A673 (cell line): ENCODE measurements at regions not wholly inside any gene's neighbourhood (a gene's known extent, or its start where the extent isn't known, plus 50 kb on each side); places are given as distances from the start of the nearest gene placed in this dataset.

Source experiments
- BruUV-seq: library from RNA; stranded (reverse); fragments of 400-500 nt; replicated peaks from 2 replicates; lab custom pipeline; 2021; lab: Mats Ljungman, UMichigan
- CTCF ChIA-PET: fragments of 300-600 bp; sonication (Branson Sonifier 250); formaldehyde crosslinking; loops from one replicate; lab custom pipeline; 2022; ENCODE audit warnings: antibody characterized with exemption; lab: Charles Lee
- POLR2A ChIA-PET: fragments of 300-600 bp; sonication (Branson Sonifier 250); formaldehyde crosslinking; loops from one replicate; lab custom pipeline; 2022; ENCODE audit warnings: antibody characterized with exemption; ENCODE audit not compliant: low non-redundant PET; lab: Charles Lee
- DNase-seq: peaks from one replicate; pipeline ENCODE4 v3.0.0-alpha.2; 2015; ENCODE audit warnings: low spot score
- H3K27ac ChIP-seq: fragments of 200-600 bp; sonication (generic); 2 replicates; pipeline ENCODE4 v1.5.1; 2016; ENCODE audit warnings: mixed run types, low read depth, mild to moderate bottlenecking, mixed read lengths, antibody characterized with exemption, low read length; ENCODE audit not compliant: poor library complexity, severe bottlenecking
- H3K27me3 ChIP-seq: fragments of 200-600 bp; sonication (generic); replicated peaks from 2 replicates; pipeline ENCODE4 v1.6.1; 2017; ENCODE audit warnings: mixed run types, low read depth, mild to moderate bottlenecking, mixed read lengths, antibody characterized with exemption, low read length; ENCODE audit not compliant: insufficient read depth, poor library complexity
- H3K36me3 ChIP-seq: fragments of 200-600 bp; sonication (generic); 2 replicates; pipeline ENCODE4 v1.6.1; 2016; ENCODE audit warnings: mixed run types, mild to moderate bottlenecking, mixed read lengths, antibody characterized with exemption, low read length; ENCODE audit not compliant: insufficient read depth, poor library complexity, severe bottlenecking
- H3K4me1 ChIP-seq: fragments of 200-600 bp; sonication (generic); 2 replicates; pipeline ENCODE4 v1.6.1; 2017; ENCODE audit warnings: mixed run types, mild to moderate bottlenecking, mixed read lengths, antibody characterized with exemption, low read length; ENCODE audit not compliant: insufficient read depth, poor library complexity, severe bottlenecking
- H3K4me3 ChIP-seq: fragments of 200-600 bp; sonication (generic); 2 replicates; pipeline ENCODE4 v1.5.1; 2016; ENCODE audit warnings: low read depth, mixed run types, mild to moderate bottlenecking, mixed read lengths, low read length; ENCODE audit not compliant: poor library complexity, severe bottlenecking
- H3K9me3 ChIP-seq: fragments of 200-600 bp; sonication (generic); 2 replicates; pipeline ENCODE4 v1.6.1; 2016; ENCODE audit warnings: mixed run types, low read depth, mild to moderate bottlenecking, mixed read lengths, antibody characterized with exemption, low read length; ENCODE audit not compliant: poor library complexity, severe bottlenecking
- CTCF ChIP-seq: fragments of 300-800, 200-600 bp; sonication (generic); conservative IDR thresholded peaks from 2 replicates; pipeline ENCODE4 v1.5.1; 2017; ENCODE audit warnings: low read depth, mild to moderate bottlenecking, antibody characterized with exemption, low read length, moderate library complexity, mixed read lengths
- EZH2 ChIP-seq: fragments of 200-600 bp; sonication (generic); IDR thresholded peaks from 2 replicates; pipeline ENCODE4 v1.6.1; 2017; ENCODE audit warnings: borderline replicate concordance, low read depth, mild to moderate bottlenecking, mixed read lengths, antibody characterized with exemption, low read length; ENCODE audit not compliant: poor library complexity, severe bottlenecking
- intact Hi-C: fragments of 100-400 bp; cut with micrococcal nuclease; formaldehyde crosslinking; loops from one replicate; pipeline ENCODE4 v1.10.0; 2022; ENCODE audit not compliant: unreplicated experiment

GRCh38 chr7:41252957-41253356 lies 449.9 kb downstream of the INHBA start:
- Histone ChIP-seq H3K27me3 (no peaks in the 10 kb centered on the region), H3K27ac (no peak overlapping the region), H3K4me1 (no peaks in the 10 kb centered on the region), H3K9me3 (no peaks in the 10 kb centered on the region), H3K36me3 (no peaks in the 10 kb centered on the region), H3K4me3 (no peak overlapping the region)
- ChIA-PET POLR2A (no interaction called here), CTCF (no interaction called here)
- TF ChIP-seq EZH2 (no peak), CTCF (no peak)
- BruUV-seq: no TSS peak
- DNase-seq: no peak
- intact Hi-C loops: no loop called here

- H3K27ac ChIP-seq: no peak overlapping the region
- no peaks in the 10 kb centered on the region for H3K27me3 ChIP-seq
- ChIA-PET CTCF (no interaction called here), POLR2A (no interaction called here)
- BruUV-seq: no TSS peak
- no peak overlapping the region for H3K4me3 ChIP-seq
- intact Hi-C loops: no loop called here
- H3K9me3 ChIP-seq: no peaks in the 10 kb centered on the region
- TF ChIP-seq EZH2: no peak
- DNase-seq: no peak
- no peaks in the 10 kb centered on the region for H3K4me1 ChIP-seq
- H3K36me3 ChIP-seq: no peaks in the 10 kb centered on the region
These were observed 450.3 kb downstream of the INHBA start for GRCh38 chr7:41252551-41252950.

- intact Hi-C loops: no loop called here
- CTCF ChIA-PET: no interaction called here
- no TSS peak for BruUV-seq
These were observed 455.6 kb downstream of the INHBA start for GRCh38 chr7:41247143-41247865.

More at GRCh38 chr7:41247143-41247865, 455.6 kb downstream of the INHBA start:
- TF ChIP-seq CTCF (no peak), EZH2 (no peak)
- Histone ChIP-seq H3K9me3 (no peaks in the 10 kb centered on the region), H3K27me3 (no peaks in the 10 kb centered on the region), H3K27ac (no peak overlapping the region), H3K4me3 (no peak overlapping the region), H3K4me1 (no peaks in the 10 kb centered on the region), H3K36me3 (no peaks in the 10 kb centered on the region)
- no peak for DNase-seq
- POLR2A ChIA-PET: no interaction called here
